Calu3 (cell line): ENCODE measurements at regions not wholly inside any gene's neighbourhood (a gene's known extent, or its start where the extent isn't known, plus 50 kb on each side); places are given as distances from the start of the nearest gene placed in this dataset.
"Not testable (repeated sequence)": the region's sequence is repeated elsewhere in the genome, so short reads cannot be mapped to it uniquely, and the experiment has no call there.

ENCODE experiments used
- BruUV-seq: library from RNA; stranded (reverse); fragments of 400-500 nt; replicated peaks from 2 replicates; lab custom pipeline; 2021; lab: Mats Ljungman, UMichigan
- CTCF ChIA-PET: fragments of 300-600 bp; sonication (Branson Sonifier 250); formaldehyde crosslinking; loops from one replicate; lab custom pipeline; 2022; ENCODE audit warnings: antibody characterized with exemption; lab: Charles Lee
- DNase-seq: peaks from one replicate; pipeline ENCODE4 v3.0.0; 2022
- H3K27ac Mint-ChIP-seq: one replicate; pipeline ENCODE4 v1.8.0; 2022; ENCODE audit warnings: mixed read lengths; ENCODE audit not compliant: unreplicated experiment
- H3K27me3 Mint-ChIP-seq: one replicate; pipeline ENCODE4 v1.8.0; 2022; ENCODE audit warnings: mixed read lengths; ENCODE audit not compliant: unreplicated experiment
- H3K36me3 Mint-ChIP-seq: one replicate; pipeline ENCODE4 v1.8.0; 2022; ENCODE audit warnings: mild to moderate bottlenecking, moderate library complexity, mixed read lengths; ENCODE audit not compliant: insufficient read depth, unreplicated experiment
- H3K4me1 Mint-ChIP-seq: one replicate; pipeline ENCODE4 v1.8.0; 2022; ENCODE audit warnings: mild to moderate bottlenecking, low read depth, mixed read lengths; ENCODE audit not compliant: unreplicated experiment
- H3K4me3 Mint-ChIP-seq: one replicate; pipeline ENCODE4 v1.8.0; 2022; ENCODE audit warnings: mild to moderate bottlenecking, low read depth, moderate library complexity, mixed read lengths; ENCODE audit not compliant: unreplicated experiment
- H3K9me3 Mint-ChIP-seq: one replicate; pipeline ENCODE4 v1.8.0; 2022; ENCODE audit warnings: low read depth, mixed read lengths; ENCODE audit not compliant: unreplicated experiment
- CTCF ChIP-seq: fragments of 200-600 bp; IDR thresholded peaks from one replicate; pipeline ENCODE4 v1.8.0; 2022; ENCODE audit warnings: antibody characterized with exemption; ENCODE audit not compliant: unreplicated experiment
- intact Hi-C: fragments of 100-400 bp; cut with micrococcal nuclease; formaldehyde crosslinking; loops from one replicate; pipeline ENCODE4 v1.10.0; 2022; ENCODE audit not compliant: unreplicated experiment

GRCh38 chr17:74133740-74134139, 69.7 kb upstream of the RPL38 start:
- Mint-ChIP-seq H3K36me3 (no peaks in the 10 kb centered on the region), H3K27ac (no peak overlapping the region), H3K9me3 (no peaks in the 10 kb centered on the region), H3K27me3 (peaks cover 83% of the 10 kb centered on the region), H3K4me3 (no peak overlapping the region), H3K4me1 (no peaks in the 10 kb centered on the region)
- BruUV-seq: no TSS peak
- TF ChIP-seq CTCF: no peak
- CTCF ChIA-PET: no interaction called here
- intact Hi-C loops: no loop called here
- no peak for DNase-seq

GRCh38 chr17:74134234-74134633, 69.2 kb upstream of the RPL38 start:
- CTCF ChIA-PET, DNase-seq, BruUV-seq, H3K4me3 Mint-ChIP-seq, intact Hi-C loops, H3K4me1 Mint-ChIP-seq, H3K36me3 Mint-ChIP-seq, H3K27ac Mint-ChIP-seq, H3K9me3 Mint-ChIP-seq: not testable (repeated sequence)
- peaks cover 80% of the 10 kb centered on the region for H3K27me3 Mint-ChIP-seq

GRCh38 chr17:74134991-74135390, 68.5 kb upstream of the RPL38 start:
- CTCF ChIA-PET: no interaction called here
- no peaks in the 10 kb centered on the region for H3K36me3 Mint-ChIP-seq
- TF ChIP-seq CTCF: no peak
- intact Hi-C loops: no loop called here
- H3K4me1 Mint-ChIP-seq: no peaks in the 10 kb centered on the region
- DNase-seq: no peak
- no peak overlapping the region for H3K4me3 Mint-ChIP-seq
- H3K27me3 Mint-ChIP-seq: peaks cover 80% of the 10 kb centered on the region
- BruUV-seq: no TSS peak
- H3K27ac Mint-ChIP-seq: no peak overlapping the region
- H3K9me3 Mint-ChIP-seq: no peaks in the 10 kb centered on the region

- Mint-ChIP-seq H3K27ac (no peak overlapping the region), H3K4me3 (no peak overlapping the region), H3K36me3 (no peaks in the 10 kb centered on the region), H3K4me1 (no peaks in the 10 kb centered on the region), H3K27me3 (peaks cover 80% of the 10 kb centered on the region), H3K9me3 (no peaks in the 10 kb centered on the region)
- no peak for DNase-seq
- CTCF ChIA-PET: no interaction called here
- intact Hi-C loops: no loop called here
- no peak for TF ChIP-seq CTCF
- no TSS peak for BruUV-seq
Measured at GRCh38 chr17:74135391-74136167, 67.9 kb upstream of the RPL38 start.

GRCh38 chr17:74137416-74137815, 66.1 kb upstream of the RPL38 start:
- H3K9me3 Mint-ChIP-seq: peaks cover under 1% of the 10 kb centered on the region
- no peak for DNase-seq
- no peak overlapping the region for H3K27ac Mint-ChIP-seq
- H3K4me1 Mint-ChIP-seq: no peaks in the 10 kb centered on the region
- CTCF ChIA-PET: no interaction called here
- peaks cover 62% of the 10 kb centered on the region for H3K27me3 Mint-ChIP-seq
- no peaks in the 10 kb centered on the region for H3K36me3 Mint-ChIP-seq
- no peak overlapping the region for H3K4me3 Mint-ChIP-seq
- intact Hi-C loops: no loop called here
- no TSS peak for BruUV-seq
- TF ChIP-seq CTCF: no peak
